Astrocyte (in vitro differentiated cells and primary cell): ENCODE measurements at regions not wholly inside any gene's neighbourhood (a gene's known extent, or its start where the extent isn't known, plus 50 kb on each side); places are given as distances from the start of the nearest gene placed in this dataset.

Experiments used
- EZH2 ChIP-seq: IDR thresholded peaks from 2 replicates; pipeline ENCODE4 v1.6.1; 2012; ENCODE audit warnings: mild to moderate bottlenecking, low read length, inconsistent platforms; ENCODE audit not compliant: insufficient read depth
- TF ChIP-seq, protein P1 (sequence below): IDR thresholded peaks from 2 replicates; pipeline ENCODE4 v1.5.1; 2011; ENCODE audit warnings: low read depth, mild to moderate bottlenecking, inconsistent platforms, low read length, moderate library complexity; ENCODE audit not compliant: insufficient read depth

DNA sequence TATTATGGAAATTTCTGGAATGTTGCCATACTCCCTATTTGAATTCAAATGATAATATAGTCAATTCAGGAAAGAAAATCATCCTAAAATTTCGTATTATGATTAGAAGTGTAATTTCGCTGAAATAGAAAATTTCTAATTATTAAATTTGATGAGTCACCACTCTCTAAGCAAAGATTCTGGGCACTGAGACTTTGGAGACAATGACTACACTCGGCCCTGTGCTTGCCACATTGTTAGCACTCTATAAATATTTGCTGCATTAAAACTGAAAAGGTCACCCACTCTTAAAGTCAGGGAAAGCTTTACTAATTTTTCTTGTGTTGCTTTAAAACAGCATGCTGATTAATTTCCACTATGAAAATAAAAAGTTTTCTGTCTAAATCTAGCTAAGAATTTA is 240.3 kb downstream of the TLE4 start:
- TF ChIP-seq EZH2 = no peak
- TF ChIP-seq, protein P1, sequence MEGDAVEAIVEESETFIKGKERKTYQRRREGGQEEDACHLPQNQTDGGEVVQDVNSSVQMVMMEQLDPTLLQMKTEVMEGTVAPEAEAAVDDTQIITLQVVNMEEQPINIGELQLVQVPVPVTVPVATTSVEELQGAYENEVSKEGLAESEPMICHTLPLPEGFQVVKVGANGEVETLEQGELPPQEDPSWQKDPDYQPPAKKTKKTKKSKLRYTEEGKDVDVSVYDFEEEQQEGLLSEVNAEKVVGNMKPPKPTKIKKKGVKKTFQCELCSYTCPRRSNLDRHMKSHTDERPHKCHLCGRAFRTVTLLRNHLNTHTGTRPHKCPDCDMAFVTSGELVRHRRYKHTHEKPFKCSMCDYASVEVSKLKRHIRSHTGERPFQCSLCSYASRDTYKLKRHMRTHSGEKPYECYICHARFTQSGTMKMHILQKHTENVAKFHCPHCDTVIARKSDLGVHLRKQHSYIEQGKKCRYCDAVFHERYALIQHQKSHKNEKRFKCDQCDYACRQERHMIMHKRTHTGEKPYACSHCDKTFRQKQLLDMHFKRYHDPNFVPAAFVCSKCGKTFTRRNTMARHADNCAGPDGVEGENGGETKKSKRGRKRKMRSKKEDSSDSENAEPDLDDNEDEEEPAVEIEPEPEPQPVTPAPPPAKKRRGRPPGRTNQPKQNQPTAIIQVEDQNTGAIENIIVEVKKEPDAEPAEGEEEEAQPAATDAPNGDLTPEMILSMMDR = no peak
